Osteocyte (in vitro differentiated cells): ENCODE measurements at regions not wholly inside any gene's neighbourhood (a gene's known extent, or its start where the extent isn't known, plus 50 kb on each side); places are given as distances from the start of the nearest gene placed in this dataset.

ENCODE experiments used
- DNase-seq: peaks from one replicate; pipeline ENCODE4 v3.0.0; 2021; ENCODE audit warnings: mixed read lengths; ENCODE audit not compliant: unreplicated experiment; ENCODE audit errors: extremely low spot score
- H3K27ac Mint-ChIP-seq: one replicate; pipeline ENCODE4 v1.8.0; 2021; ENCODE audit warnings: mild to moderate bottlenecking, mixed read lengths; ENCODE audit not compliant: unreplicated experiment
- H3K27me3 Mint-ChIP-seq: one replicate; pipeline ENCODE4 v1.8.0; 2021; ENCODE audit warnings: mixed read lengths; ENCODE audit not compliant: unreplicated experiment
- H3K36me3 Mint-ChIP-seq: one replicate; pipeline ENCODE4 v1.8.0; 2021; ENCODE audit warnings: mixed read lengths; ENCODE audit not compliant: unreplicated experiment
- H3K4me1 Mint-ChIP-seq: one replicate; pipeline ENCODE4 v1.8.0; 2021; ENCODE audit warnings: mixed read lengths; ENCODE audit not compliant: unreplicated experiment
- H3K4me3 Mint-ChIP-seq: one replicate; pipeline ENCODE4 v1.8.0; 2021; ENCODE audit warnings: mild to moderate bottlenecking, moderate library complexity, mixed read lengths; ENCODE audit not compliant: unreplicated experiment
- H3K9me3 Mint-ChIP-seq: one replicate; pipeline ENCODE4 v1.8.0; 2021; ENCODE audit warnings: mixed read lengths; ENCODE audit not compliant: unreplicated experiment
- CTCF ChIP-seq: fragments of 200-600 bp; sonication (generic); IDR thresholded peaks from 2 replicates; pipeline ENCODE4 v1.5.0; 2021; ENCODE audit warnings: antibody characterized with exemption, mild to moderate bottlenecking, moderate library complexity

- Mint-ChIP-seq H3K27me3 (peaks cover 13% of the 10 kb centered on the region), H3K36me3 (no peaks in the 10 kb centered on the region), H3K4me1 (peaks cover 1% of the 10 kb centered on the region), H3K9me3 (peaks cover 5% of the 10 kb centered on the region), H3K4me3 (no peak overlapping the region), H3K27ac (no peak overlapping the region)
- DNase-seq, result no peak
- TF ChIP-seq CTCF, result no peak
Measured at GRCh38 chr9:88215196-88216125, 77.2 kb upstream of the SPATA31C2 start.

GRCh38 chr9:88202321-88202720 lies 64.0 kb upstream of the SPATA31C2 start:
- no peak for DNase-seq
- Mint-ChIP-seq H3K36me3 (no peaks in the 10 kb centered on the region), H3K4me1 (peaks cover 13% of the 10 kb centered on the region), H3K9me3 (no peaks in the 10 kb centered on the region), H3K27ac (no peak overlapping the region), H3K27me3 (no peaks in the 10 kb centered on the region), H3K4me3 (no peak overlapping the region)
- no peak for TF ChIP-seq CTCF

- Mint-ChIP-seq H3K27ac (peak overlapping the region; percentile 83), H3K9me3 (no peaks in the 10 kb centered on the region), H3K4me3 (peak overlapping the region; percentile 58), H3K4me1 (peaks cover 18% of the 10 kb centered on the region), H3K27me3 (no peaks in the 10 kb centered on the region), H3K36me3 (no peaks in the 10 kb centered on the region)
- DNase-seq, result no peak
- TF ChIP-seq CTCF, result no peak
Measured at GRCh38 chr9:88198341-88198807, 60.1 kb upstream of the SPATA31C2 start.

GRCh38 chr9:88197781-88198340 lies 59.6 kb upstream of the SPATA31C2 start:
- H3K36me3 Mint-ChIP-seq, result no peaks in the 10 kb centered on the region
- no peak for DNase-seq
- H3K4me1 Mint-ChIP-seq, result peaks cover 18% of the 10 kb centered on the region
- H3K27me3 Mint-ChIP-seq, result no peaks in the 10 kb centered on the region
- no peak for TF ChIP-seq CTCF
- no peaks in the 10 kb centered on the region for H3K9me3 Mint-ChIP-seq
- peak overlapping the region; percentile 58 for H3K4me3 Mint-ChIP-seq
- peak overlapping the region; percentile 83 for H3K27ac Mint-ChIP-seq

GRCh38 chr9:88197016-88197415 lies 58.7 kb upstream of the SPATA31C2 start:
- DNase-seq, result no peak
- TF ChIP-seq CTCF, result no peak
- H3K27me3 Mint-ChIP-seq, result peaks cover 4% of the 10 kb centered on the region
- H3K4me3 Mint-ChIP-seq, result no peak overlapping the region
- H3K4me1 Mint-ChIP-seq, result peaks cover 20% of the 10 kb centered on the region
- no peaks in the 10 kb centered on the region for H3K9me3 Mint-ChIP-seq
- no peaks in the 10 kb centered on the region for H3K36me3 Mint-ChIP-seq
- peak overlapping the region; percentile 83 for H3K27ac Mint-ChIP-seq
